AG04449 (cell line): ENCODE measurements at regions not wholly inside any gene's neighbourhood (a gene's known extent, or its start where the extent isn't known, plus 50 kb on each side); places are given as distances from the start of the nearest gene placed in this dataset.
A peak's percentile ranks its signal among the peaks of the same experiment; 100 is the strongest.
"Not testable (repeated sequence)": the region's sequence is repeated elsewhere in the genome, so short reads cannot be mapped to it uniquely, and the experiment has no call there.

ENCODE experiments used
- CTCF ChIA-PET: fragments of 350-600 bp; formaldehyde crosslinking; extraction: SDS; loops from one replicate; lab custom pipeline; 2021; ENCODE audit warnings: antibody characterized with exemption; lab: Yijun Ruan, JAX
- POLR2A ChIA-PET: fragments of 400-600, 350-600 bp; formaldehyde crosslinking; extraction: SDS; loops from one replicate; lab custom pipeline; 2020; ENCODE audit warnings: antibody characterized with exemption, inconsistent platforms; lab: Yijun Ruan, JAX
- DNase-seq: peaks from one replicate; pipeline ENCODE4 v3.0.0-alpha.2; 2010; ENCODE audit warnings: low read depth, low spot score
- H3K4me3 ChIP-seq: 2 replicates; pipeline ENCODE4 v1.5.1; 2011; ENCODE audit warnings: low read depth, mild to moderate bottlenecking, control low read depth, low read length
- CTCF ChIP-seq: IDR thresholded peaks from one replicate; pipeline ENCODE4 v1.5.1; 2011; ENCODE audit warnings: mild to moderate bottlenecking, moderate library complexity, low read length, control low read depth, inconsistent platforms; ENCODE audit not compliant: insufficient read depth; ENCODE audit errors: missing control alignments

- H3K4me3 ChIP-seq, result no peak overlapping the region
- ChIA-PET POLR2A (no interaction called here), CTCF (no interaction called here)
- DNase-seq, result no peak
- TF ChIP-seq CTCF, result no peak
Observed at GRCh38 chr11:38640854-38641253, 2042.8 kb upstream of the RAG2 start.

- no peak for DNase-seq
- ChIA-PET CTCF (no interaction called here), POLR2A (no interaction called here)
- no peak for TF ChIP-seq CTCF
- H3K4me3 ChIP-seq, result no peak overlapping the region
Observed at GRCh38 chr11:38612701-38613100, 2014.7 kb upstream of the RAG2 start.

- H3K4me3 ChIP-seq, CTCF ChIA-PET, DNase-seq, POLR2A ChIA-PET: not testable (repeated sequence)
Observed at GRCh38 chr11:38601371-38601770, 2003.3 kb upstream of the RAG2 start.

- TF ChIP-seq CTCF, result no peak
- ChIA-PET POLR2A (no interaction called here), CTCF (no interaction called here)
- DNase-seq, result no peak
- no peak overlapping the region for H3K4me3 ChIP-seq
Observed at GRCh38 chr11:38598418-38598817, 2000.4 kb upstream of the RAG2 start.

GRCh38 chr11:38595359-38596016 is 1997.5 kb upstream of the RAG2 start:
- CTCF ChIA-PET, POLR2A ChIA-PET, H3K4me3 ChIP-seq, DNase-seq: not testable (repeated sequence)

- H3K4me3 ChIP-seq, result no peak overlapping the region
- ChIA-PET CTCF (no interaction called here), POLR2A (no interaction called here)
- no peak for TF ChIP-seq CTCF
- no peak for DNase-seq
Observed at GRCh38 chr11:38594895-38595294, 1996.9 kb upstream of the RAG2 start.

GRCh38 chr11:38593649-38594048 is 1995.6 kb upstream of the RAG2 start:
- TF ChIP-seq CTCF, result no peak
- H3K4me3 ChIP-seq, result no peak overlapping the region
- DNase-seq, result peak; percentile 21
- POLR2A ChIA-PET, result no interaction called here
- CTCF ChIA-PET, result no interaction called here
